CD1c-positive myeloid dendritic cell (primary cell): ENCODE measurements at regions not wholly inside any gene's neighbourhood (a gene's known extent, or its start where the extent isn't known, plus 50 kb on each side); places are given as distances from the start of the nearest gene placed in this dataset.

Source experiments
- DNase-seq: peaks from one replicate; pipeline ENCODE4 v3.0.0-alpha.2; 2016; ENCODE audit errors: extremely low spot score

DNA sequence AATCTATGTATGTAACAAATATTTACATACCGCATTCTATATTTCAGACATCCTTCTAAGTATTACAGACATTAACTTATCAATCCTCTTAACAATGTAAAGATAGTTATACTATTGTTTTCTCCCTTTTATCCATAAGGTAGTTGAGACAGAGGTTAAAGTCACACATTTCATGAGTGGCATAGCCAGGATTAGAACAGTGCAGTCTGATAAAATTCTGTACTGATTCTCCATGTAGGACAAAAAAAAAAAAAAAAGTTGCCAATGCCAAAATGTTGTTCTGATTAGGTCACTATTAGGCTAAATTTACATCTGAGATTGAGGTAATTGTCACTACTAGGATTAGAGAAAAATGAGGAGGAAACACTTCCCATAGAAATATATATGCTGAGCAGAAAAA lies 629.2 kb downstream of the OTOL1 start:
- no peak for DNase-seq

DNA sequence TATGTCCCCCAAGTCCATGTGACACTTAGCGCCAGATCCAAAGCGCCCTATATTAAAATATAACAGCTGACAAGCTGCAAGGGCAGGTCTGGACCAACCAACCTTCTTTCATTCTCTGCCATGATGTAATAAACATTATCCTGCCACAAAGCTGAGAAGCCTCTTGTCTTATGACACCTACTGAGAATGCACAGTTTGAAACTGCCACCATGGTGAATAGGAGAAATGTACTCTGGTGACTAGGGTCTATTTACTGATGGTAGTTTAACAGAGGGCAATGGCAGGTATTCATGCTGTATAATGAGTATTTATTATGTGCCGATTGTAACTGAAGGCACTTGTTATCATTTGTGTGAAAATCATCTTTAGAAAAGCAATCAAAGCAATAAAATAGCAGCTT lies 634.0 kb downstream of the OTOL1 start:
- no peak for DNase-seq

DNA sequence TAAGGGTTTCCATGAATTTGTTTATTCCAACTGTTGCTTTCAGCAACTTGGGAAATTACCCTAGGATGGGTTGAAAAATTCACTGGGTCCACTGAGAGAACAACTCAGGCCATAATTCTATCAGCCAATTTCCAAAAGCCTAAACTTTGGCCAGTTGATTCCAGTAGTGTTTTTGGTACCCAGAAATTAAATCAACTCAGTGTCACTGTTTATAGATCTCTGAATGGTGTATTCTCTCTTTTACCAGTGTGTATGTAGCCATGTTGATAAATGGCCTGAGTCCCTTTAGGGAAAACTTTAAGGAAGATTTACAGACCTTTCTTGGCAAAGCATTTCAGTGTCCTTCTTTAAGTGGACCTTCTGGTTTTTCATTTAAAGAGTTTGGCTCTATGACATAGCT lies 636.4 kb downstream of the OTOL1 start:
- DNase-seq: no peak

DNA sequence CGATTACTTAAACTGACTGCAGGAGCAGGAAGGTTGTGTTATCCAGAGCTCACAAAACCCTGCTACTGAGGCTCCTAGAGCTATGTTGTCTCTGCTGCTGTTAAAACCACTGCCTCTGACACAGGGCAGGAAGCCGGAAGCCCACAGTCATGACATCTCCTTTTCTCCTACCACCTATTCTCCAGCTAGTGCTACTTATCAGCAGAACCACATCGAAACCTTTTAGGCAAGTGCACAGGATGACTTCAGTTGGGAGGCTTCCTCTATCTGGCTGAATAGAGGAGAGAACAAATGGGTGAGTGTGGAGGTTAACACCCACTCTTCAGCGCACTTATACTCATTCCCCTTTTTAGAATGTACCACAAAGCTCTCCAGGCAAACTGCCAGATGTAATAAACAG lies 638.0 kb downstream of the OTOL1 start:
- DNase-seq: no peak

DNA sequence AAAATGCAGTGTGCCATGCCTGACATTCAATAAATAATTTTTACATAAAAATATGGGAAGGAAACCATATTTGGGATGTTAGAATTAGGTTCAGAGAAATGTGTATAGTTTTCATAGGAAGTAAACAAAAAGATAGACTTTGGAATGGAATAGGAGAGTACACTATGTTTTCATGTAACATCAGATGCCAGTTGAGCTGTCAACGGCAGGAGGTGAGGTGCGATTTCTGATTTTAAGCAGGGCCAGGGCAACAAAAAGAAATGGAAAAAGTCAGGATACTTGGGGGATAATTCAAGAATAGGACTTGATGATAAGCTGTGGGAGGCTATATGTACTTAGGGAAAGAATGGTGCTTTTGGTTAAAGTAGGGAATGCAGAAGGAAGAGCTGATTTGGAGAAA lies 639.5 kb downstream of the OTOL1 start:
- DNase-seq: no peak

DNA sequence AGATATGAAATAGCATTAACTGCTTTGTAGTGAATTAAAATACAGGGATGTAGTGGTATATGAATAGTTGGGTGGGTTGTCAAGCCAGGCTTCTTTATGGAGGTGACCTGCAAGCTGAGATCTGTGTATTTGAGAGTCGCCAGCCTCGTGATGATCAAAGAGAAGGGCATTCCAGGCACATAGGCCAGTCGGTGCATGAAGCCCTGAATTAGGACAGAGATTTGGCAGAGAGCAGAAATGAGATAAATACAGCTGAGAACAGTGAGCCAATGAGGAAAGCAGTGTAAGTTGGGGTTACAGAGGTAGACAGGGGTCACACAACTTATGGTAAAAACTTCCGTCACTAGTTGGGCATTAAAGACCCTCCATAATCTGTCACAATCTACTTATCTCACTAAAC lies 641.9 kb downstream of the OTOL1 start:
- no peak for DNase-seq

DNA sequence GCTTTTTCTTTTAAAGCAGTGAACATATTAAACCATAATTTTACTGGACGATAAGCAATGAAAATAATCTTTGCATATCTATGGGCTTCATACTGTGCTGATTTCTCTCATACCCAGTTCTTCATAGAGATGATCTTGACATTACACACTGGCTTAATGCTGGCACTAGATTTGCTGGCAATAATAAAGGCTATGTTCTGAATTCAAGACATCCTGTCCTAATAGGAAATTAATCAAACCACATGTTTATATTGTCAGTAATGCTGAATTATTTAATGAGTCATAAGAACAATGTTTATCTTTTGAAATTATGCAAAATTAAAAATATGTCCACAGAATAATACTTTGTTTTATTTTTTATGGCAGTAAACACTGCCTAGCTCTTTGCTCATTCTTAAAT lies 643.2 kb downstream of the OTOL1 start:
- DNase-seq: no peak

DNA sequence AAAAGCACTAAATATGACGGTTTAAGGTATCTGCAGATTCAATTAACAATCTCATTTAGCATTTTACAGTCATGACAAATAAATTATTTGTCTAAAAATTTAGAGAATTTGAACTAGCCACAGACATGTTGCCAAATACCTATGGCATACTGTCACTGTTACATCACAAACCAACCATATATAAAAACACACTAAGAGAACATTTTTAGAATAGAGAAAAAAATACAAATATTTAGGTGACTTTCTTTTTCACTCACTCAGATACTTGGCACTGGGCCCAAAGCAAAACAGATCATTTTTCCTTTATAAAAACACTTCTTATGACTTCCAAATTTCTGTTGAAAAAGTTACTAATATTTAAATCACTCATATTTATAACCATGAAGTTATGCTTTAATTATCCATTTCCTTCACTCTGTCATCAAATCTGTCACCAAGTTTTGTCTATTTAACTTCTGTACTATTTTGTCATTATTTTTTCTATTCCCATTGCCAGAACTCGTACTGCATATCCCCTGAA lies 644.7 kb downstream of the OTOL1 start:
- no peak for DNase-seq

DNA sequence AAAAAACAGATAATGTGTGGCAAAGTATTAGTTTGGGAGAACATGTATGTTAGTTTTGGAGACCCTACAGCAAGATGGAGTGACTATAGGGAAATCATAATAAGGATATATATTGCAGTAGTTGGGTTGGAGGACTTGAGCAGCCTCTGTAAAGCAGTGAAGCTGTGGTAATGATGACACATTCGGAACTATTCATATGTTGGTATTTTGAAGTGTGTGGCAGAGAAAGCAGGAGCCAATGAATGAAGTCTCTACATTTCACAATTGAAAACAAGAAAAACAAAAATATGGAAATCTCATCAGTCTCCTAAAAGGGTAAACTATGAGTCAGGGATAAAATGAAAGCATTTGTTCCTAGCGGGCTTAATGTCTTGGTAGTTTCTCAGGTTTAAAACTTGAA lies 645.9 kb downstream of the OTOL1 start:
- no peak for DNase-seq

DNA sequence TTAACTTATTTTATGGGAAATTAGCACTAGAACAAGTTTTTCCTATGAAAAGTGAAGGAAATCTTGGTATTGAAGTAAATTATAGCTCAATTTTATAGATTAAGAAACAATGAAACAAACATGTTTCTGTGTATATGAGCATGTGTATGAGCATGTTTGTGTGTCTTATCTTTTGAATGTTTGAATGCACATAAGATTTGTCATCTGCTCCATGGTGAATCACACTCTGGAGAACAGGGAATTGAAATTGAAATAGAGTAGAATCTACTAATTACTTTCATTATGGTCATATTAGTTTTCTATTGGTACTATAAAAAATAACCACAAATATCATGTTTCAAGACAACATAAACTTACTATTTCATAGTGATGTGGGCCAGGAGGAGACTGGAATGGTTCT lies 646.6 kb downstream of the OTOL1 start:
- DNase-seq: no peak

DNA sequence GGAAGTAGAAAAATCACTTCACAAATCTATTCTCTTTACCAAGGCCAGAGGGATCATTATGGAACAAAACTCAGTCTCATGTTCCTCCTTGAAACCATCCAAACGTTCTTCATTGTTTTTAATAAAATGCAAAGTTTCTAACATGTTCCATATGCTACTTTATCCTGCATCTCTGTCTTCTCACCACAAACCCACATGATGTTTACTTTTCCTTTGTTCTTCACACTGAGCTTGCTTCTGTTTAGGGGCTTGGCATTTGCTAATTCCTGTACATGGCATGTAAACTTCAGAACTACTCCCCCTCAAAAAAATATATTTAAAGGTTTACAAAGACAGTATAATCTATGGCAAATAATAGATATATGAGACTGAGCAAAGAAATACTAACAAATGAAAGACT lies 651.4 kb downstream of the OTOL1 start:
- no peak for DNase-seq

DNA sequence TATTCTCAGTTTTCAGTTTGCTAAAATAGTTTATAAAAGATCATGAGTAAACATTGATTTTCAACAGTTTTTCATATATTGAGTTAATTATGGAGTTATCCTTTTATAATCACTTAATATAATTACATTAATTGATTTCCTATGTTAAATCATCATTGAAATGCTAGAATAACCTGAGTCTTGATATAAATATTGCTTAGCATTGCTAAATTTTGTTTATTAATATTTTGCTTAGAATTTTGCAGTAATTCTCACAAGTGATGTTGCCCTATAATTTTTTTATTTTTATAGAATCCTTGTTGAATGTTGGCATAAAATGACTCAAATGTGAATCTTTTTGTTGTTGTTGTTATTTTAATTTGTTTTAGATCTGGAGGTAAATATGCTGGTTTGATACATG lies 654.2 kb downstream of the OTOL1 start:
- no peak for DNase-seq

DNA sequence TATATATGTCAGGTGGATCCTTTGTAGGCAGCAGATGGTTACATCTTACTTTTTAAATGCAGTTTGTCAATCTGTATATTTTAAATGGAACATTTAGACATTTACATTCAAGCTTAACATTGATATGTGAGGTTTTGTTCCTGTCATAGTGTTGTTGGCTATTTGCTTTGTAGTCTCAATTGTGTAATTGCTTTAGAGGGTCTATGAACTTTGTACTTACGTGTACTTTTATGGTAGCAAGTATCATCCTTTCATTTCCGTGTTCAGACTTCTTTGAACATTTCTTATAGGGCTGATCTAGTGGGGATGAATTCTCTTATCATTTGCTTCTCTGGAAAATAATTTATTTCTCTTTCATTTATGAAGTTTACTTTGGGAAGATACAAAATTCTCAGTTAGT lies 656.0 kb downstream of the OTOL1 start:
- no peak for DNase-seq

DNA sequence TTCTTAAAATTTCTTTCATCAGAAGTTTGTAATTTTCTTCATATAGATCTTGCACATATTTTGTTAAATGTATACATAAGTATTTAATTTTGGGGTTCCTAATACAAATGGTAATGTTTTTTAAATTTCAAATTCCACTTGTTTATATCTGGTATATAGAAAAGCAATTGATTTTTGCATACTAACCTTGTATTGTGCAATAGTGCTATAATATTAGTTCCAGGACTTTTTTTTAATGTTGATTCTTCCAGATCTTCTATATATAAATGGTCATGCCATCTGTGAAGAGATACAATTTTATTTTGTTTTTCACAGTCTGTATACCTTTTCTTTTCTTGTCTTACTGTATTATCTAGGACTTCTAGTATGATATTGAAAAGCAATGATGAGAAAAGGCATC lies 665.0 kb downstream of the OTOL1 start:
- DNase-seq: no peak

DNA sequence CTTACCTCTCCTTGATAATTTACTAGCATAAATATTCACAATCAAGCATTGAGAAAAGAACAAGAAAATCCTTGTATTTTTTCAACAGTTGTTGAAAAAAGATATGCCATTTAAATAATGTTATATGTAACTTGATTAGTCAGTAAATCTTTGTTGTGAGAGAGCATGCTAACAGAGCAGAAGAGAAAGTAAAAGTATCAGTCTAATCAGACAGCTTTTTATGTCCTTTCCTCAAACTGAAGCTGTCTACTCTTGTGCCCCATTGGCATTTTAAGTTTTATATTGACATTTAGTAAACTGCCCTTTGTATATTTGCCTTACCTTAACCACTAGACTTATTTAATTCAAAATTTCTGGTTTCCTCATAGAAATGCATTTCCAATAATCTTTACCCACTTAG lies 668.7 kb downstream of the OTOL1 start:
- DNase-seq: no peak

DNA sequence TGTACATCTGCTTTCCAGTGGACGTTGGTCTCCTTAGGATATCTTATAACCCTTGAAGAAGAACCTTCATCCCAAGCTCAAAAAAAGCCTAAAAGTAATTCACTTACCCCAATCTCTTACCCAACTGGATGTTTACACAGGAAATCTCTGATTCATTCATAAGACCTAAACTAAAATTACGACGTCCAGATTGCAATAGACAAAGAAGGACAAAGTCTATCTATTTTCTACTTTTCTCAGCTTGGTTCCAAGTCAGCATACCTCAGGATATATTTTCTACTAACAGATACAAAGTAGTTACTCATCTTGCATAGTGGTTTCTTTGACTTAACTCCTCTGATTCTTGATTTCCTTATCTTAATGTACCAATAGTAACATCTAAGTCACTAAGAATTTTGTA lies 669.9 kb downstream of the OTOL1 start:
- no peak for DNase-seq

DNA sequence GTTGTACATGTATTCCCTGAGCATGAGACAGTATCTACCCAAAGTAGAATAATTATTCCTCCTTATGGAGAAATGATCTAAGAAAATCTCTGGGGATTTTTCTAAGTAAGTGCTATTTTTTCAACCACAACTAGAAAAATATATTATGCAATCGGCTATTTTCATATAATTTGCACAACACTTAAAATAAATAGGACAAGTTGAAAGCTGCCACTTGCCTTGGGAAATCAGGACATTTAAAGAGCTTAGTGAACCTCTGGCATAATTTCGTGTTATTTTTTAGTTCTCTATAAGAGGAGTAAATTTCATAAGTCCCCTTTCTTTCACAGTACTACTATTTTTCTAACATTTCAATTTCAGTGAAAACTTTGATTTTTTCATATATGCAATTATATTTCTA lies 672.1 kb downstream of the OTOL1 start:
- DNase-seq: no peak

DNA sequence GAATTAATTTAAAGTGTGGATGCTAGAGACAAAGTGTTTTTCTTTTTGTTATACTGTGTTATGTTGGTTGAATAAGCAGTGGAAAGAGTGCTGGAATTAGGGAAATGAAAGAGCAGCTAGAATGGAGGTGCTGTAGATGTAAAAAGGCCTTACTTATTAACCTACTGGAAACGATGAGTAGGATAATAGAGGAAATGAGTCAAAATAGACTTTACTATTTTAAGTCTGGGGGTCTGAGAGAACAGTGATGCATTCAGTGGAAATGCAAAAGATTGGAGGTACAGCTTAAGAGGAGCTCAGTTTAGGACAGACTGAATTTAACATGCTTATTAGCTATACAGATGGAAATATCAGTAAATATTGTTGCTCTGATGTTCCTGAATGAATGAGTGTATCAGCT lies 674.0 kb downstream of the OTOL1 start:
- DNase-seq: no peak

DNA sequence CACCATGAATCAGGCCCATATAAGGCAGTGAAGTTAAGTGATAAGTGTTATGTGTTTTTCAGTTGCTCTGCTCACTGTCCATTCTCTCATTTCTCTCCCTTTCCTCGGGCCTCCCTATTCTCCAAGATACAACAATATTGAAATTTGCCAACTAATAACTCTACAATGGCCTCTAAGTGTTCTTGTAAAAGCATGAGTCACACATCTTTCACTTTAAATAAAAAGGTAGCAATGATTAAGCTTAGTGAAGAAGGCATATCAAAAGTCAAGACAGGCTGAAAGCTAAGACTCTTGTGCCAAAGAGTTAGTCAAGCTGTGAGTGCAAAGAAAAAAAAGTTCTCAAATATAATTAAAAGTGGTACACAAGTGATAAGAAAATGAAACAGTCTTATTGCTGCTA lies 675.4 kb downstream of the OTOL1 start:
- DNase-seq: no peak

DNA sequence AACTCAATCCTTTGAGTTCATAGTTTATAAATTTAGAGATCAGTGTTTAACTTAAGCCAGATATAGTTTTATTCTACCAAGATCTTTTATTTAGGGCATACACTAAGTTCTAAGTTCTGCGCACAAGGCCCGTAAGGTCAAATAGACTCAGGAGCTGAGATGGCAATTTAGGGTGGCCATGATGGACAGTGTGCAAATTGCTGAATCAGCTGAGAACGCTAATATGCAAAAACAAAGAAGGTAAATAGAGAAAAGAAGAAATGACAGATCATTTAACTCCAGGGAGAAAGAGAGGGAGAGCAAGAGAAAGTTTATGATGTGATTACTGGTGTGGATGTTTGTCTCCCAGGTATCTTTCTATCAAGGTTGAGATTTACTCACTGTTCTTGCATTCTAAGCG lies 678.5 kb downstream of the OTOL1 start:
- DNase-seq: no peak

DNA sequence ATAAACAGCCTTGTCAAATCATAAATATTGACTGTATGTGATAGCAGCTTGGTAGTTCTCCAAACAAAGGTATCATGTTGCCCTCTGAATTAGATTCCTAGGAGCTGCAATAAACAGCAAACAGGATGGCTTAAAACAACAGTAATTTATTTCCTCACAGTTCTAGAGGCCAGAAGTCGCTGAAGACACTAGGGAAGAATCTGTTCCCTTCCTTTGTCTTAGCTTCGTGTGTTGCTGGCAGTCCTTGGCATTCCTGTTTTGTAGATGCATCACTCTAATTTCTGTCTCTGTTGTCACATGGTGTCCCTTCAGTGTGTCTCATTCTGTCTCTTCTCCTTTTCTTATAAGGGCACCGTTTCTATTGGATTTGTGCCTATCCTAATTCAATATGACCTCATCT lies 679.3 kb downstream of the OTOL1 start:
- no peak for DNase-seq

DNA sequence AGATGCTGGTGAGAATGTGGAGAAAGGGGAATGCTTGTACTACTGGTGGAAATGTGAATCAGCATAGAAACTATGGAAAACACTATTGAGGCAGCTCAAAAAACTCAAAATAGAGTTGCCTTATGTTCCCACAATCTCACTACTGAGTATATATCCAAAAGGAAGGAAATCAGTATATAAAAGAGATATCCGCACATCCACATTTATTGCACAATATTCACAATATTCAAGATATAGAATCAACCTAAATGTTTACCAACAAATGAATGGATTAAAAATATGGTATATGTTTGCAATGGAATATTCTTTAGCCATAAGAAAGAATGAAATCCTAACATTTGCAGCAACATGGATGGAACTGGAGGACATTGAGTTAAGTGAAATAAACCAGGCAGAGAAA lies 686.8 kb downstream of the OTOL1 start:
- no peak for DNase-seq

DNA sequence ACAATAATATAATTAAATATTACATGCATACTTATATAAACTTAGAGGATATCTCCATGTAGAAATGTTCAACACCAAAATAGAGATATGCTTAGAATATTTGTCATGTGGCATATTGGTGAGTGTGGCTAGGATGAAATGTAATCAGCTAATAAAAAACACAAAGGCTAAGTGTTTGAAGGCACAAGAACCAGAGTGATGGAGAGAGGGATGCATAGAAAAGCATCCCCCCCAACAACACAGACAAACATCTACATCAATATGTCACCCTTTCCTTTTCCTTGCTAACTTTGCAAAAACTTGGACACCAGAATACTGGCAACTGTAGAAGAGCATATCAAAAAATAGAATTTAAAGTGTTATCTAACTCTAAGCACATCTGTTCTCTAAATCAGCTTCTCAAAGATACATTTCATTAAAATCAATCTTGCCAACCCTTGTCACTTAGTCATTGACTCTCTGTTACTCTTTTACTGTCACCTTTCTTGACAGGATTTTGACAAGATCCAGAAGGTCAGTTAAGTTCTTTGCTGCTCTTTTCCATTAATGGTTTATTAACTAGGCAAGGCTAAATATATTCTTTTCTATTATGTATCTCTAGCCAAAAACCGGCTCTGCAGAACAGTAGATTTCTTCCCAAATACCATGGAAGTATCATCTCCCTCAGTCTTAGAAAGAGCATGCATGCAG lies 695.9 kb downstream of the OTOL1 start:
- no peak for DNase-seq
